Right lobe of liver (tissue), 6 donors: ENCODE measurements at regions not wholly inside any gene's neighbourhood (a gene's known extent, or its start where the extent isn't known, plus 50 kb on each side); places are given as distances from the start of the nearest gene placed in this dataset.

Experiments
- ATAC-seq, 4 donors: fragments of 200-7000 bp; cut with Tn5 transposase; one replicate each; pipeline ENCODE4 v1.9.1; 2020; ENCODE audit warnings: mild to moderate bottlenecking in 4 of 4, moderate library complexity in 4 of 4
- DNase-seq, 3 donors: peaks; one replicate each; pipeline ENCODE4 v3.0.0-alpha.2; 2020
- H3K27ac ChIP-seq, 3 donors: fragments of 200-600 bp; one replicate each; pipeline ENCODE4 v1.8.0; 2022
- H3K27me3 ChIP-seq, 2 donors: fragments of 200-600 bp; one replicate each; pipeline ENCODE4 v1.8.0; 2022
- H3K36me3 ChIP-seq, 4 donors: fragments of 200-600 bp; sonication (generic) in 1 of 4; one replicate each; pipeline versions ENCODE4 v1.5.1 to v1.8.0; 2017 to 2022; ENCODE audit warnings: control low read depth in 1 of 4
- H3K4me1 ChIP-seq, 4 donors: fragments of 200-600 bp; sonication (generic) in 1 of 4; one replicate each; pipeline versions ENCODE4 v1.5.1 to v1.8.0; 2017 to 2022; ENCODE audit warnings: control low read depth in 1 of 4
- H3K4me3 ChIP-seq, 3 donors: fragments of 200-600 bp; one replicate each; pipeline ENCODE4 v1.8.0; 2022
- H3K9me3 ChIP-seq, 4 donors: fragments of 200-600 bp; sonication (generic) in 1 of 4; one replicate each; pipeline versions ENCODE4 v1.5.1 to v1.8.0; 2017 to 2022; ENCODE audit warnings: control low read depth in 1 of 4
- POLR2A ChIP-seq: fragments of 450-650 bp; IDR thresholded peaks from one replicate; pipeline ENCODE4 v1.6.1; 2017; ENCODE audit warnings: antibody characterized with exemption, mild to moderate bottlenecking
- WGBS: methylation state at CpG from one replicate; pipeline ENCODE4 v1.1.6; 2018; ENCODE audit warnings: low coverage, low lambda C conversion rate; ENCODE audit not compliant: insufficient coverage; ENCODE audit errors: missing lambda C conversion rate; 5-methylcytosine and 5-hydroxymethylcytosine counted together
- intact Hi-C, 2 donors: fragments of 100-400 bp; cut with DNase I; formaldehyde crosslinking; loops; one replicate each; pipeline versions ENCODE4 v1.11.2 to v1.14.1; 2022
- TF ChIP-seq, protein P1 (sequence below), 4 donors: fragments of 200-600 bp in 3 of 4; fragments of 450-650 bp in 1 of 4; IDR thresholded peaks; one replicate each; pipeline versions ENCODE4 v1.5.1 to v1.8.0; 2016 to 2022; ENCODE audit warnings: antibody characterized with exemption in 4 of 4, mild to moderate bottlenecking in 2 of 4
- donor health status: DM: no; HTN: yes; CAD: no.
- donor health status: DM: no; HTN: no; CAD: no.
- donor health status: DM: no; HTN: no; CAD: no.
- donor health status: DM: no; HTN: yes; CAD: no.
- donor health status: DM: no; HTN: yes; CAD: no.

DNA sequence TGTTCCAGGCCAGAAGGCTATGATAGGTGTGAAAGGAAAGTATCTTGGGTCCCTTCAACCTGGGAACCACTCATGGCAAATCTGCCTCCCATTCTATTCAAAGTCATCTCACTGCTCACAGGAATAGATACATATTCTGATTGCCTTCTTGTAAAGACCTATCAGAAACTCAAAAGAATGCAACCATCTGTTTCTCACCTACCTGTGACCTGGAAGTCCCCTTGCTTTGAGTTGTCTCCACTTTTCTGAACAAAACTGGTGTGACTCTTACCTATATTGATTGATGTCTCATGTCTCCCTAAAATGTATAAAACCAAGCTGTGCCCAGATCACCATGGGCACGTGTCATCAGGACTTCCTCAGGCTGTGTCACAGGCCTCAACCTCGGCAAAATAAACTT, 1149.3 kb downstream of the NSUN3 start:
- DNase-seq (no peak), ATAC-seq (peak in 1 of 4 donors; percentile 22)
- Histone ChIP-seq H3K27me3 (no peaks in the 10 kb centered on the region), H3K4me3 (no peak overlapping the region), H3K4me1 (no peaks in the 10 kb centered on the region), H3K27ac (no peak overlapping the region), H3K9me3 (no peaks in the 10 kb centered on the region), H3K36me3 (no peaks in the 10 kb centered on the region)
- 81% methylated on average over 2 of the region's 2 CpGs for WGBS
- intact Hi-C loops, result no loop called here
- no peak for TF ChIP-seq POLR2A
- TF ChIP-seq, protein P1, sequence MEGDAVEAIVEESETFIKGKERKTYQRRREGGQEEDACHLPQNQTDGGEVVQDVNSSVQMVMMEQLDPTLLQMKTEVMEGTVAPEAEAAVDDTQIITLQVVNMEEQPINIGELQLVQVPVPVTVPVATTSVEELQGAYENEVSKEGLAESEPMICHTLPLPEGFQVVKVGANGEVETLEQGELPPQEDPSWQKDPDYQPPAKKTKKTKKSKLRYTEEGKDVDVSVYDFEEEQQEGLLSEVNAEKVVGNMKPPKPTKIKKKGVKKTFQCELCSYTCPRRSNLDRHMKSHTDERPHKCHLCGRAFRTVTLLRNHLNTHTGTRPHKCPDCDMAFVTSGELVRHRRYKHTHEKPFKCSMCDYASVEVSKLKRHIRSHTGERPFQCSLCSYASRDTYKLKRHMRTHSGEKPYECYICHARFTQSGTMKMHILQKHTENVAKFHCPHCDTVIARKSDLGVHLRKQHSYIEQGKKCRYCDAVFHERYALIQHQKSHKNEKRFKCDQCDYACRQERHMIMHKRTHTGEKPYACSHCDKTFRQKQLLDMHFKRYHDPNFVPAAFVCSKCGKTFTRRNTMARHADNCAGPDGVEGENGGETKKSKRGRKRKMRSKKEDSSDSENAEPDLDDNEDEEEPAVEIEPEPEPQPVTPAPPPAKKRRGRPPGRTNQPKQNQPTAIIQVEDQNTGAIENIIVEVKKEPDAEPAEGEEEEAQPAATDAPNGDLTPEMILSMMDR (IDR thresholded peaks at IDR 0.05), result no peak

DNA sequence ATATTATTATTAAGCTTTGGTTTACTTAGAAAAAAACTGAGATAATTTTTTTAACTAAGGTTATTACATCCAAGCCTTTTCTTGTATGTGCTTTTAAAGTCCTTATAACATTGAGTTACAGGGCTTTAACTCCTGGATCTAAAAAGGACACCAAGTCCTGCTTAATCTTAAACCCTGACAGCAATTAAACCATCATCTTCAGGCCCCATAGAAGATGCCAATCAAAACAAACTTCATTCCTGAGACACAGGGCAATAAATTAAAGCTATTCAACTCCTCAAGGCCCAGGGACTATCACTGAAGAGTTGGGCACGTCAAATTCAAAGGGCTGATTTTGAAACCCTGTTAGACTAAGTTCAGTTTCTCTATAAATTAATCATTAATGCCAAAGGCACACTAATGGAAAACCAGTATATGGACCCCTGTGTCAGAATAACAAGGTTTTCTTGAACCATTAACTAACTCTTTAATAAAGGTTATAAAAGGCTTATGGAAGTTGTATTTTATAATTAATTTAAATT, 1152.6 kb downstream of the NSUN3 start:
- Histone ChIP-seq H3K4me3 (no peak overlapping the region), H3K27me3 (no peaks in the 10 kb centered on the region), H3K36me3 (no peaks in the 10 kb centered on the region), H3K27ac (no peak overlapping the region), H3K9me3 (no peaks in the 10 kb centered on the region), H3K4me1 (peaks cover 0 to 4% (median 0%) of the 10 kb centered on the region in 4 donors)
- no peak for TF ChIP-seq POLR2A
- TF ChIP-seq, protein P1 (IDR thresholded peaks at IDR 0.05), result no peak
- intact Hi-C loops, result no loop called here
- 36% methylated on average over 1 of the region's 1 CpG for WGBS
- peak in 2 of 4 donors; percentile 49 to 52 for ATAC-seq
- no peak for DNase-seq

DNA sequence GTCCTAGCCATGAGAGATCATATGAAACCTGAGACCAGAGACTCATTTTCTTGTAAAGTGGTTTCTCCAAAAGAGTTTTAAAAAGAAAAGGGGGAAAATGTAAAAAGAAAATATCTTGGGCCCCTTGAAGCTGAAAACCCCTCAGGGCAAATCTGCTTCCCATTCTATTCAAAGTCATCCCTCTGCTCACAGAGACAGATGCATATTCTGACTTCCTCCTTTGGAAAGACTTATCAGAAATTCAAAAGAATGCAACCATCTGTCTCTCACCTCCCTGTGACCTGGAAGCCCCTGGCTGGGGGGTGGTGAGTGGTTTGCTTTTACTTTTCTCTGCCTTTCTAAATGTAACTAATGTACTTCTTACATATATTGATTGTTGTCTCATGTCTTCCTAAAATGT, 1154.8 kb downstream of the NSUN3 start:
- intact Hi-C loops, result no loop called here
- no peak overlapping the region for H3K27ac ChIP-seq
- DNase-seq, result no peak
- H3K4me3 ChIP-seq, result no peak overlapping the region
- H3K36me3 ChIP-seq, result no peaks in the 10 kb centered on the region
- no peaks in the 10 kb centered on the region for H3K27me3 ChIP-seq
- no peaks in the 10 kb centered on the region for H3K9me3 ChIP-seq
- no peak for TF ChIP-seq POLR2A
- TF ChIP-seq, protein P1 (IDR thresholded peaks at IDR 0.05), result no peak
- H3K4me1 ChIP-seq, result peaks cover 0 to 4% (median 0%) of the 10 kb centered on the region in 4 donors
- no peak for ATAC-seq

DNA sequence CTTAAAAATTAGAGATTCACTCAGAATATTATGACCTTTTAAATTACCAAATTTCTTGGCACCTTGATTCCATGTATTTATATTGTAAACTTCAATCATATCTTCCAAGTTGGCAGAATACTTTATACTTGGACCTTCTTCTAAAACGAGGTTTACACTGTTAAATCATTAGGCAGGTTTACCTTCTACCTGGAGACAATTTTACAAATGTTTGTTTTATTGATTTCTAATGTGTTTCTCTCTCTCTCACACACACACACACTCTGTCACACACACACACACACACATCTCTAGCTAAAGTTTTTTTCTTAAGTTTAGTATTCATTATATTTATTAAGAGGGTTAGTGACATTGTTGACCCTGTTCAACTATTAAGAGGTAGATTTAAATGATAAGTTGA, 1155.6 kb downstream of the NSUN3 start:
- H3K27me3 ChIP-seq, result no peaks in the 10 kb centered on the region
- no peak overlapping the region for H3K4me3 ChIP-seq
- WGBS, result 22% methylated on average over 1 of the region's 1 CpG
- peaks cover 0 to 4% (median 0%) of the 10 kb centered on the region in 4 donors for H3K4me1 ChIP-seq
- DNase-seq (no peak), ATAC-seq (peak in 3 of 4 donors; percentile 73 to 80 (median 74))
- no peaks in the 10 kb centered on the region for H3K9me3 ChIP-seq
- intact Hi-C loops, result no loop called here
- TF ChIP-seq POLR2A, result no peak
- TF ChIP-seq, protein P1 (IDR thresholded peaks at IDR 0.05), result no peak
- H3K27ac ChIP-seq, result no peak overlapping the region
- no peaks in the 10 kb centered on the region for H3K36me3 ChIP-seq

DNA sequence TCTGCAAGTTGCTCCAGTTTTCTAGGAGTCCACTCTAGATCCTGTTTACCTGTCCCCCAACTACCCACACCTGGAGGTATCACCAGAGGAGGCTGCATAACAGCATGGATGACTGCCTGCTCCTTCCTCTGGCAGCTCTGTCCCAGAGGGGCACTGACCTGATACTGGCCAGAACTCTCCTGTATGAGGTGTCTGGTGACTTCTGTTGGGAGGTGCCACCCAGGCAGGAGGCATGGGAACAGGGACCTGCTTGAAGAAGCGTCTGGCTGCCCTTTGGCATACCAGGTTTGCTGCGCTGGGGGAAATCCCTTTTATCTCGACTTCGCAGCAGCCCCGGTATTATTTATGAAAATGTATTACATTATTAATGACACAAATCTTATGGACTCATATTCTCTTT, 1163.6 kb downstream of the NSUN3 start:
- no peak for DNase-seq
- no peak overlapping the region for H3K4me3 ChIP-seq

More for the DNA sequence above, 1163.6 kb downstream of the NSUN3 start:
- H3K27me3 ChIP-seq, result no peaks in the 10 kb centered on the region
- WGBS, result 86% methylated on average over 3 of the region's 5 CpGs
- H3K36me3 ChIP-seq, result no peaks in the 10 kb centered on the region
- H3K4me1 ChIP-seq, result no peaks in the 10 kb centered on the region
- no peaks in the 10 kb centered on the region for H3K9me3 ChIP-seq
- ATAC-seq, result no peak
- H3K27ac ChIP-seq, result no peak overlapping the region
- intact Hi-C loops, result no loop called here
- TF ChIP-seq, protein P1 (IDR thresholded peaks at IDR 0.05), result no peak
